ENCODE measurements at regions not wholly inside any gene's neighbourhood (a gene's known extent, or its start where the extent isn't known, plus 50 kb on each side); places are given as distances from the start of the nearest gene placed in this dataset.

- DNase-seq (ENCODE audit: low read depth) = no peak
These were observed 1206.1 kb downstream of the ARAP2 start for GRCh38 chr4:35038079-35038805.

GRCh38 chr4:35038845-35039244 is 1205.5 kb downstream of the ARAP2 start:
- DNase-seq (ENCODE audit: low read depth) = no peak

GRCh38 chr4:35052546-35052945 is 1191.8 kb downstream of the ARAP2 start:
- DNase-seq (ENCODE audit: low read depth) = no peak

GRCh38 chr4:35063031-35063570 is 1181.2 kb downstream of the ARAP2 start:
- DNase-seq (ENCODE audit: low read depth) = no peak

GRCh38 chr4:35066406-35066805 is 1177.9 kb downstream of the ARAP2 start:
- no peak for DNase-seq (ENCODE audit: low read depth)

GRCh38 chr4:35080799-35081198 is 1163.5 kb downstream of the ARAP2 start:
- no peak for DNase-seq (ENCODE audit: low read depth)

- no peak for DNase-seq (ENCODE audit: low read depth)
These were observed 1157.1 kb downstream of the ARAP2 start for GRCh38 chr4:35087218-35087617.

- DNase-seq (ENCODE audit: low read depth) = no peak
These were observed 1143.4 kb downstream of the ARAP2 start for GRCh38 chr4:35100932-35101331.

- no peak for DNase-seq (ENCODE audit: low read depth)
These were observed 1142.2 kb downstream of the ARAP2 start for GRCh38 chr4:35102066-35102465.

- DNase-seq (ENCODE audit: low read depth) = no peak
These were observed 1138.8 kb downstream of the ARAP2 start for GRCh38 chr4:35105486-35105885.

GRCh38 chr4:35106091-35106734 is 1138.1 kb downstream of the ARAP2 start:
- DNase-seq (ENCODE audit: low read depth) = no peak

GRCh38 chr4:35124106-35124505 is 1120.2 kb downstream of the ARAP2 start:
- DNase-seq (ENCODE audit: low read depth) = no peak

- DNase-seq (ENCODE audit: low read depth) = no peak
These were observed 1118.2 kb downstream of the ARAP2 start for GRCh38 chr4:35125995-35126712.

- DNase-seq (ENCODE audit: low read depth) = no peak
These were observed 1105.9 kb downstream of the ARAP2 start for GRCh38 chr4:35138449-35138848.

GRCh38 chr4:35147761-35148160 is 1096.6 kb downstream of the ARAP2 start:
- DNase-seq (ENCODE audit: low read depth) = no peak

- DNase-seq (ENCODE audit: low read depth) = no peak
These were observed 1092.3 kb downstream of the ARAP2 start for GRCh38 chr4:35151816-35152572.

GRCh38 chr4:35163168-35163567 is 1081.1 kb downstream of the ARAP2 start:
- DNase-seq (ENCODE audit: low read depth) = no peak

- DNase-seq (ENCODE audit: low read depth) = no peak
These were observed 1080.3 kb downstream of the ARAP2 start for GRCh38 chr4:35164063-35164462.

GRCh38 chr4:35166466-35166865 is 1077.8 kb downstream of the ARAP2 start:
- no peak for DNase-seq (ENCODE audit: low read depth)

- DNase-seq (ENCODE audit: low read depth) = no peak
These were observed 1076.9 kb downstream of the ARAP2 start for GRCh38 chr4:35167385-35167784.

- DNase-seq (ENCODE audit: low read depth) = no peak
These were observed 1068.8 kb downstream of the ARAP2 start for GRCh38 chr4:35175487-35175886.
